IMR-90 (cell line): ENCODE measurements at regions not wholly inside any gene's neighbourhood (a gene's known extent, or its start where the extent isn't known, plus 50 kb on each side); places are given as distances from the start of the nearest gene placed in this dataset.

Experiments used
- ATAC-seq: fragments of 200-7000 bp; cut with Tn5 transposase; 2 replicates; pipeline ENCODE4 v1.9.1; 2020; ENCODE audit warnings: low read depth, mild to moderate bottlenecking, moderate library complexity
- BruUV-seq: library from RNA; stranded (reverse); fragments of 400-500 nt; replicated peaks from 2 replicates; lab custom pipeline; 2021; lab: Mats Ljungman, UMichigan
- CTCF ChIA-PET: fragments of 300-600 bp; formaldehyde crosslinking; extraction: SDS; loops from one replicate; lab custom pipeline; 2021; ENCODE audit warnings: antibody characterized with exemption; lab: Yijun Ruan, JAX
- POLR2A ChIA-PET: fragments of 300-600 bp; sonication (Branson Sonifier 250); formaldehyde crosslinking; loops from one replicate; lab custom pipeline; 2022; ENCODE audit warnings: antibody characterized with exemption; ENCODE audit not compliant: unreplicated experiment; lab: Charles Lee
- DNase-seq: peaks from one replicate; pipeline ENCODE4 v3.0.0; 2013
- H2AFZ ChIP-seq: replicated peaks from 2 replicates; pipeline ENCODE3; 2013; ENCODE audit warnings: low read length, mild to moderate bottlenecking; ENCODE audit not compliant: poor library complexity
- H2AK5ac ChIP-seq: 2 replicates; pipeline ENCODE4 v1.6.1; 2013; ENCODE audit warnings: low read depth, low read length, inconsistent platforms
- H2AK9ac ChIP-seq: replicated peaks from 2 replicates; pipeline ENCODE3; 2013; ENCODE audit warnings: mild to moderate bottlenecking, low read depth, low read length, moderate library complexity; ENCODE audit not compliant: poor library complexity
- H2BK120ac ChIP-seq: 2 replicates; pipeline ENCODE4 v1.6.1; 2013; ENCODE audit warnings: low read depth, low read length, inconsistent platforms
- H2BK15ac ChIP-seq: 3 replicates; pipeline ENCODE4 v1.6.1; 2013; ENCODE audit warnings: low read depth, low read length, inconsistent platforms
- H2BK20ac ChIP-seq: 2 replicates; pipeline ENCODE4 v1.6.1; 2013; ENCODE audit warnings: low read depth, mild to moderate bottlenecking, inconsistent platforms, low read length, moderate library complexity
- H2BK5ac ChIP-seq: 2 replicates; pipeline ENCODE4 v1.6.1; 2013; ENCODE audit warnings: mild to moderate bottlenecking, low read depth, low read length, inconsistent platforms; ENCODE audit not compliant: poor library complexity, severe bottlenecking
- H3K14ac ChIP-seq: replicated peaks from 2 replicates; pipeline ENCODE4 v1.6.1; 2013; ENCODE audit warnings: low read depth, low read length, inconsistent platforms
- H3K18ac ChIP-seq: 2 replicates; pipeline ENCODE4 v1.6.1; 2013; ENCODE audit warnings: low read depth, low read length, control low read depth
- H3K23ac ChIP-seq: 2 replicates; pipeline ENCODE4 v1.6.1; 2013; ENCODE audit warnings: low read depth, low read length, inconsistent platforms
- H3K27ac ChIP-seq: 2 replicates; pipeline ENCODE4 v1.5.1; 2013; ENCODE audit warnings: mild to moderate bottlenecking, control low read depth, low read length; ENCODE audit not compliant: insufficient read depth
- H3K27me3 ChIP-seq: 2 replicates; pipeline ENCODE4 v1.6.1; 2013; ENCODE audit warnings: low read length; ENCODE audit not compliant: control insufficient read depth, insufficient read depth
- H3K36me3 ChIP-seq: 2 replicates; pipeline ENCODE4 v1.6.1; 2013; ENCODE audit warnings: low read length, mixed read lengths; ENCODE audit not compliant: control insufficient read depth, insufficient read depth
- H3K4ac ChIP-seq: 2 replicates; pipeline ENCODE4 v1.6.1; 2013; ENCODE audit warnings: low read depth, low read length, inconsistent platforms
- H3K4me1 ChIP-seq: 2 replicates; pipeline ENCODE4 v1.6.1; 2013; ENCODE audit warnings: low read length, mixed read lengths; ENCODE audit not compliant: control insufficient read depth, insufficient read depth
- H3K4me2 ChIP-seq: 2 replicates; pipeline ENCODE4 v1.6.1; 2013; ENCODE audit warnings: low read depth, mild to moderate bottlenecking, control low read depth, low read length, moderate library complexity
- H3K4me3 ChIP-seq: 2 replicates; pipeline ENCODE4 v1.5.1; 2013; ENCODE audit warnings: low read depth, mild to moderate bottlenecking, control low read depth, low read length, moderate library complexity; ENCODE audit not compliant: insufficient read depth
- H3K56ac ChIP-seq: 2 replicates; pipeline ENCODE4 v1.6.1; 2013; ENCODE audit warnings: low read length, inconsistent platforms; ENCODE audit not compliant: insufficient read depth; ENCODE audit errors: extremely low read depth
- H3K79me1 ChIP-seq, 2 experiments: 2 replicates each; pipeline ENCODE4 v1.6.1; 2013; ENCODE audit warnings: low read length in 2 of 2, inconsistent platforms in 1 of 2, low read depth in 1 of 2
- H3K9ac ChIP-seq: 2 replicates; pipeline ENCODE4 v1.6.1; 2013; ENCODE audit warnings: low read depth, low read length, control low read depth
- H3K9me1 ChIP-seq: 2 replicates; pipeline ENCODE4 v1.6.1; 2013; ENCODE audit warnings: low read length, inconsistent platforms; ENCODE audit not compliant: insufficient read depth
- H3K9me3 ChIP-seq: 2 replicates; pipeline ENCODE4 v1.6.1; 2013; ENCODE audit warnings: low read length; ENCODE audit not compliant: control insufficient read depth, insufficient read depth
- H4K20me1 ChIP-seq: 2 replicates; pipeline ENCODE4 v1.6.1; 2013; ENCODE audit warnings: low read length, inconsistent platforms; ENCODE audit not compliant: insufficient read depth
- H4K5ac ChIP-seq: 2 replicates; pipeline ENCODE4 v1.6.1; 2013; ENCODE audit warnings: mild to moderate bottlenecking, low read depth, low read length, control low read depth
- H4K8ac ChIP-seq, 2 experiments: 2 replicates each; pipeline ENCODE4 v1.6.1; 2013; ENCODE audit warnings: low read depth in 2 of 2, low read length in 2 of 2, control low read depth in 1 of 2, inconsistent platforms in 1 of 2
- H4K91ac ChIP-seq: 2 replicates; pipeline ENCODE4 v1.6.1; 2013; ENCODE audit warnings: low read depth, low read length, inconsistent platforms; ENCODE audit not compliant: insufficient read depth
- CEBPB ChIP-seq: IDR thresholded peaks from 2 replicates; pipeline ENCODE4 v1.6.1; 2012; ENCODE audit warnings: low read depth, low read length, improper control_type of control experiment
- WGBS, 2 experiments: methylation state at CpG; one replicate each; pipeline versions ENCODE4 v1.1.5 to v1.1.7; 2013; ENCODE audit warnings: missing lambda C conversion rate in 2 of 2; ENCODE audit not compliant: insufficient read length in 1 of 2; ENCODE audit errors: extremely low coverage in 2 of 2; 5-methylcytosine and 5-hydroxymethylcytosine counted together
- dilution Hi-C: fragments of 300-500 bp; cut with HindIII; formaldehyde crosslinking; loops from one replicate; pipeline ENCODE4 v1.14.3; 2018; ENCODE audit warnings: low sequenced_read_pairs; ENCODE audit not compliant: unreplicated experiment
- in situ Hi-C: fragments of 300-500 bp; cut with MboI; formaldehyde crosslinking; loops from 3 replicates; pipeline ENCODE4 v1.14.3; 2019; ENCODE audit warnings: low sequenced_read_pairs, inconsistent platforms, mixed read lengths
- intact Hi-C: fragments of 100-400 bp; cut with micrococcal nuclease; formaldehyde crosslinking; loops from 2 replicates; pipeline ENCODE4 v1.10.0; 2022
- TF ChIP-seq, protein P1 (sequence below): fragments of 150-350 bp; IDR thresholded peaks from 2 replicates; pipeline ENCODE4 v1.6.1; 2016; ENCODE audit warnings: low read depth, mild to moderate bottlenecking, low read length, moderate library complexity, borderline replicate concordance

DNA sequence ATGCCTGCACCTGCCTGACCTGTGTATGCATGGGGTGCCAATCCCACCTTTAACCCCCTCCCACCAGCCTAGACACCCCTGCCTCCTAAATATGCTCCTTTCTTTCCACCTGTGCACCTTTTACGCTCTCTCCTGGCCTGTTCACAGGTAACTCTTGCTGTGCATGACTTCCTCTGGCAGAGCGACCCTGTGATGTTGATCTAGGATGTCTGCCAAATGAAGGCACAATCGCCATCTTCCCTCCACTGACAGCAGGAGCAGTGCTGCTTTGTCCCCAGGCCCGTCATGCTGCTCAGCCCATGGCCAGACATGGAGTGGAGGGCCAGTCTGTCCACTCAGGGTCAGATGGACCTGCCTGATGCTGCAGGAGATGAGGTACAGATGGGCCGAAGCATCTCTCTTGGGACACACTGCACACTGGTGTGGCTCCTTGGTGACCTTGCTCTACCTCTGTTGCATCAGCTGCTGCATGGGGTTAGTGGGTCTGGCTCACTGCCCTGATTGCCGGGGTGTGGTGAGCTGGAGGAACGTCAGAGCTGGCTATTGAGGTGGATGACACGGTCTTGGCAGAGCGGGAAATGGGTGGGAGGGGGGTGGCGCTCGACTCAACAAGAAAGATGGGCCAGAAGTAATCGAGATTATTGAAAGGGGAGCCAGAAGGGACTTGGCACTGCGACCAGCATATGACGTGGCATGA, 101.7 kb upstream of the PITX1 start:
- DNase-seq (peak; percentile 79), ATAC-seq (no peak)
- Histone ChIP-seq H4K91ac (peak overlapping the region; percentile 94), H3K9me1 (peaks cover 50% of the 10 kb centered on the region), H4K5ac (peak overlapping the region; percentile 31; the same call in 1 of the 2 replicates), H3K4ac (peak overlapping the region; percentile 99), H2BK20ac (peak overlapping the region; percentile 92), H2BK15ac (peak overlapping the region; percentile 51; the same call in 2 of the 3 replicates), H2BK120ac (peak overlapping the region; percentile 98), H4K8ac (peak overlapping the region; percentile 2 to 48; a peak in 3 of 4 replicates), H3K4me3 (no peak overlapping the region), H2BK5ac (no peak overlapping the region), H2AK5ac (peak overlapping the region; percentile 91), H2AFZ (no peak overlapping the region), H3K18ac (peak overlapping the region; percentile 39), H3K27me3 (no peaks in the 10 kb centered on the region), H3K79me1 (peaks cover 0 to 16% of the 10 kb centered on the region in 2 experiments; a peak in 2 of 4 replicates), H3K9me3 (no peaks in the 10 kb centered on the region), H3K56ac (no peak overlapping the region), H3K23ac (peak overlapping the region; percentile 50; the same call in 1 of the 2 replicates), H3K36me3 (no peaks in the 10 kb centered on the region), H4K20me1 (no peaks in the 10 kb centered on the region), H3K4me2 (no peak overlapping the region), H3K27ac (no peak overlapping the region), H2AK9ac (peak overlapping the region; percentile 1), H3K14ac (peak overlapping the region; percentile 61), H3K9ac (no peak overlapping the region), H3K4me1 (peaks cover 36% of the 10 kb centered on the region)
- intact Hi-C loops (loop anchor here (5.0 kb wide), 1 partner anchor 52 kb away; no protein-coding TSS in a partner anchor), in situ Hi-C loops (no loop called here), dilution Hi-C loops (no loop called here)
- POLR2A ChIA-PET: no interaction called here
- CTCF ChIA-PET: interaction anchor here (0.6 to 0.7 kb wide), 2 partner anchors 38 to 243 kb away, joined by 3 read pairs; no protein-coding TSS in a partner anchor
- 30% methylated on average over 7 of the region's 14 CpGs; no CpG with 5 or more reads in 1 of the 2 experiments for WGBS, 2 experiments
- TF ChIP-seq CEBPB: peak; percentile 81
- TF ChIP-seq, protein P1, sequence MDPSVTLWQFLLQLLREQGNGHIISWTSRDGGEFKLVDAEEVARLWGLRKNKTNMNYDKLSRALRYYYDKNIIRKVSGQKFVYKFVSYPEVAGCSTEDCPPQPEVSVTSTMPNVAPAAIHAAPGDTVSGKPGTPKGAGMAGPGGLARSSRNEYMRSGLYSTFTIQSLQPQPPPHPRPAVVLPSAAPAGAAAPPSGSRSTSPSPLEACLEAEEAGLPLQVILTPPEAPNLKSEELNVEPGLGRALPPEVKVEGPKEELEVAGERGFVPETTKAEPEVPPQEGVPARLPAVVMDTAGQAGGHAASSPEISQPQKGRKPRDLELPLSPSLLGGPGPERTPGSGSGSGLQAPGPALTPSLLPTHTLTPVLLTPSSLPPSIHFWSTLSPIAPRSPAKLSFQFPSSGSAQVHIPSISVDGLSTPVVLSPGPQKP: no peak
- BruUV-seq: no TSS peak
